ENCODE measurements at regions not wholly inside any gene's neighbourhood (a gene's known extent, or its start where the extent isn't known, plus 50 kb on each side); places are given as distances from the start of the nearest gene placed in this dataset.

- H3K4me1 Mint-ChIP-seq, result no peaks in the 10 kb centered on the region
- DNase-seq, result no peak
- H3K27ac Mint-ChIP-seq, result no peak overlapping the region
- no peak overlapping the region for H3K4me3 Mint-ChIP-seq
- H3K27me3 Mint-ChIP-seq, result no peaks in the 10 kb centered on the region
- H3K9me3 Mint-ChIP-seq, result no peaks in the 10 kb centered on the region
- CTCF ChIA-PET, result no interaction called here
- H3K36me3 Mint-ChIP-seq, result no peaks in the 10 kb centered on the region
Measured at GRCh38 chr3:191518861-191519260, 57.9 kb downstream of the PYDC2 start.

- Mint-ChIP-seq H3K4me3 (no peak overlapping the region), H3K27ac (no peak overlapping the region), H3K9me3 (no peaks in the 10 kb centered on the region), H3K27me3 (no peaks in the 10 kb centered on the region), H3K4me1 (no peaks in the 10 kb centered on the region), H3K36me3 (no peaks in the 10 kb centered on the region)
- CTCF ChIA-PET, result interaction anchor here (0.6 kb wide), 1 partner anchor 140 kb away, joined by 3 read pairs; no protein-coding TSS in a partner anchor
- no peak for DNase-seq
Measured at GRCh38 chr3:191521055-191521454, 60.1 kb downstream of the PYDC2 start.

- no peaks in the 10 kb centered on the region for H3K9me3 Mint-ChIP-seq
- H3K36me3 Mint-ChIP-seq, result no peaks in the 10 kb centered on the region
- H3K27ac Mint-ChIP-seq, result no peak overlapping the region
- DNase-seq, result no peak
- CTCF ChIA-PET, result no interaction called here
- no peaks in the 10 kb centered on the region for H3K4me1 Mint-ChIP-seq
- no peaks in the 10 kb centered on the region for H3K27me3 Mint-ChIP-seq
- no peak overlapping the region for H3K4me3 Mint-ChIP-seq
Measured at GRCh38 chr3:191523148-191523547, 62.2 kb downstream of the PYDC2 start.

- no peaks in the 10 kb centered on the region for H3K36me3 Mint-ChIP-seq
- DNase-seq, result no peak
- CTCF ChIA-PET, result no interaction called here
- H3K27me3 Mint-ChIP-seq, result no peaks in the 10 kb centered on the region
- H3K27ac Mint-ChIP-seq, result no peak overlapping the region
- H3K4me1 Mint-ChIP-seq, result no peaks in the 10 kb centered on the region
- H3K9me3 Mint-ChIP-seq, result no peaks in the 10 kb centered on the region
- no peak overlapping the region for H3K4me3 Mint-ChIP-seq
Measured at GRCh38 chr3:191528589-191528988, 67.6 kb downstream of the PYDC2 start.

GRCh38 chr3:191529992-191530391 lies 69.0 kb downstream of the PYDC2 start:
- Mint-ChIP-seq H3K4me3 (no peak overlapping the region), H3K36me3 (no peaks in the 10 kb centered on the region), H3K4me1 (no peaks in the 10 kb centered on the region), H3K27me3 (no peaks in the 10 kb centered on the region), H3K9me3 (no peaks in the 10 kb centered on the region), H3K27ac (no peak overlapping the region)
- CTCF ChIA-PET, result no interaction called here
- no peak for DNase-seq

GRCh38 chr3:191531434-191531972 lies 70.5 kb downstream of the PYDC2 start:
- CTCF ChIA-PET, result no interaction called here
- DNase-seq, result no peak
- Mint-ChIP-seq H3K27me3 (no peaks in the 10 kb centered on the region), H3K27ac (no peak overlapping the region), H3K36me3 (no peaks in the 10 kb centered on the region), H3K9me3 (peaks cover 3% of the 10 kb centered on the region), H3K4me1 (no peaks in the 10 kb centered on the region), H3K4me3 (no peak overlapping the region)

GRCh38 chr3:191543018-191543417 lies 82.1 kb downstream of the PYDC2 start:
- H3K9me3 Mint-ChIP-seq, result peaks cover 10% of the 10 kb centered on the region

GRCh38 chr3:191543897-191544296 lies 82.9 kb downstream of the PYDC2 start:
- Mint-ChIP-seq H3K4me3 (no peak overlapping the region), H3K36me3 (no peaks in the 10 kb centered on the region), H3K27me3 (no peaks in the 10 kb centered on the region), H3K27ac (no peak overlapping the region), H3K4me1 (no peaks in the 10 kb centered on the region), H3K9me3 (peaks cover 12% of the 10 kb centered on the region)
- CTCF ChIA-PET, result no interaction called here
- no peak for DNase-seq

More at GRCh38 chr3:191543018-191543417, 82.1 kb downstream of the PYDC2 start:
- no peak for DNase-seq
- Mint-ChIP-seq H3K27ac (no peak overlapping the region), H3K4me3 (no peak overlapping the region), H3K4me1 (no peaks in the 10 kb centered on the region), H3K36me3 (no peaks in the 10 kb centered on the region), H3K27me3 (no peaks in the 10 kb centered on the region)
- CTCF ChIA-PET, result no interaction called here

GRCh38 chr3:191549357-191549756 lies 88.4 kb downstream of the PYDC2 start:
- H3K9me3 Mint-ChIP-seq, result peaks cover 19% of the 10 kb centered on the region
- CTCF ChIA-PET, result no interaction called here
- H3K4me1 Mint-ChIP-seq, result no peaks in the 10 kb centered on the region
- H3K4me3 Mint-ChIP-seq, result no peak overlapping the region
- no peak for DNase-seq
- no peak overlapping the region for H3K27ac Mint-ChIP-seq
- no peaks in the 10 kb centered on the region for H3K27me3 Mint-ChIP-seq
- no peaks in the 10 kb centered on the region for H3K36me3 Mint-ChIP-seq

GRCh38 chr3:191555037-191555436 lies 94.1 kb downstream of the PYDC2 start:
- no peaks in the 10 kb centered on the region for H3K36me3 Mint-ChIP-seq
- H3K9me3 Mint-ChIP-seq, result peaks cover 11% of the 10 kb centered on the region
- H3K4me3 Mint-ChIP-seq, result no peak overlapping the region
- no peaks in the 10 kb centered on the region for H3K27me3 Mint-ChIP-seq
- CTCF ChIA-PET, result interaction anchor here (0.7 kb wide), 1 partner anchor 303 kb away, joined by 3 read pairs; no protein-coding TSS in a partner anchor
- H3K27ac Mint-ChIP-seq, result no peak overlapping the region
- DNase-seq, result no peak
- H3K4me1 Mint-ChIP-seq, result no peaks in the 10 kb centered on the region

GRCh38 chr3:191557322-191557721 lies 96.4 kb downstream of the PYDC2 start:
- Mint-ChIP-seq H3K4me1 (no peaks in the 10 kb centered on the region), H3K9me3 (peaks cover 8% of the 10 kb centered on the region), H3K27ac (no peak overlapping the region), H3K36me3 (no peaks in the 10 kb centered on the region), H3K4me3 (no peak overlapping the region), H3K27me3 (no peaks in the 10 kb centered on the region)
- no peak for DNase-seq
- CTCF ChIA-PET, result interaction anchor here (0.6 kb wide), 1 partner anchor 574 kb away, joined by 3 read pairs; no protein-coding TSS in a partner anchor

GRCh38 chr3:191563722-191564121 lies 102.8 kb downstream of the PYDC2 start:
- peaks cover 17% of the 10 kb centered on the region for H3K9me3 Mint-ChIP-seq
- H3K4me3 Mint-ChIP-seq, result no peak overlapping the region
- DNase-seq, result no peak
- H3K36me3 Mint-ChIP-seq, result no peaks in the 10 kb centered on the region
- H3K27me3 Mint-ChIP-seq, result no peaks in the 10 kb centered on the region
- CTCF ChIA-PET, result no interaction called here
- H3K27ac Mint-ChIP-seq, result no peak overlapping the region
- no peaks in the 10 kb centered on the region for H3K4me1 Mint-ChIP-seq

- Mint-ChIP-seq H3K9me3 (peaks cover 20% of the 10 kb centered on the region), H3K36me3 (no peaks in the 10 kb centered on the region), H3K4me1 (no peaks in the 10 kb centered on the region), H3K27ac (no peak overlapping the region), H3K4me3 (no peak overlapping the region), H3K27me3 (no peaks in the 10 kb centered on the region)
- DNase-seq, result no peak
- CTCF ChIA-PET, result no interaction called here
Measured at GRCh38 chr3:191566469-191566868, 105.5 kb downstream of the PYDC2 start.

GRCh38 chr3:191568206-191568605 lies 107.2 kb downstream of the PYDC2 start:
- H3K4me1 Mint-ChIP-seq, result no peaks in the 10 kb centered on the region
- H3K4me3 Mint-ChIP-seq, result no peak overlapping the region
- H3K36me3 Mint-ChIP-seq, result no peaks in the 10 kb centered on the region
- peaks cover 22% of the 10 kb centered on the region for H3K9me3 Mint-ChIP-seq
- CTCF ChIA-PET, result no interaction called here
- H3K27me3 Mint-ChIP-seq, result no peaks in the 10 kb centered on the region
- no peak overlapping the region for H3K27ac Mint-ChIP-seq
- no peak for DNase-seq

- Mint-ChIP-seq H3K4me1 (no peaks in the 10 kb centered on the region), H3K27me3 (no peaks in the 10 kb centered on the region), H3K4me3 (no peak overlapping the region), H3K36me3 (no peaks in the 10 kb centered on the region), H3K27ac (no peak overlapping the region), H3K9me3 (peaks cover 1% of the 10 kb centered on the region)
- CTCF ChIA-PET, result no interaction called here
- DNase-seq, result no peak
Measured at GRCh38 chr3:191592105-191592504, 131.1 kb downstream of the PYDC2 start.

GRCh38 chr3:191593486-191593885 lies 132.5 kb downstream of the PYDC2 start:
- no peak overlapping the region for H3K27ac Mint-ChIP-seq
- peaks cover 1% of the 10 kb centered on the region for H3K9me3 Mint-ChIP-seq
- no peaks in the 10 kb centered on the region for H3K4me1 Mint-ChIP-seq
- no peaks in the 10 kb centered on the region for H3K27me3 Mint-ChIP-seq
- CTCF ChIA-PET, result interaction anchor here (0.6 kb wide), 1 partner anchor 86 kb away, joined by 3 read pairs; no protein-coding TSS in a partner anchor
- no peak overlapping the region for H3K4me3 Mint-ChIP-seq
- no peaks in the 10 kb centered on the region for H3K36me3 Mint-ChIP-seq
- no peak for DNase-seq

Data from activated naive CD4-positive, alpha-beta T cell treated with anti-CD3 and anti-CD28 coated beads, Interleukin-2, amount 10 ng/mL, durations not matched to agents 7 days and 5 days (primary cell).